DMS153 treated with DMSO at 0.1 percent for 48 hours (cell line): ENCODE measurements at regions not wholly inside any gene's neighbourhood (a gene's known extent, or its start where the extent isn't known, plus 50 kb on each side); places are given as distances from the start of the nearest gene placed in this dataset.

ENCODE experiments used
- DNase-seq: peaks from one replicate; lab custom pipeline; 2025; ENCODE audit not compliant: unreplicated experiment; lab: John Stamatoyannopoulos, UW

DNA sequence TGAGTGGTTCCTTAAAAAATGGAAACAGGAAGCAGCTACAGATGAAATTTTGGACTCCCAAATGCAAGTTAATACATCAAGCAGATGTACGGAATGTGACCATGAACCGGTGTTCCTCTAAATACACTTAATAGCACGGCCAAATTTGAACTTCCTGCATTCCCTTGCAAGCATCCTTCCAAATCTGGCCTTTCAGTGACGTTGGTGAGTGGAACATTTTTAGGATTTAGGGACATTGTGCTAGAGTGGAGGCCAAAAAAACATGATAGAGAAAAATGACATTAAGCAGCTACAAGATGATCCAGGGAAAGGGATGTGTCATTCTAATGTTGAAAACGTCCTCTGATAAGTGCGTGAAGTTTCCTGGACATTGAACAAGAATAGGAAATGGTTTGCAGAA lies 62.1 kb downstream of the CTAGE1 start:
- no peak for DNase-seq

GRCh38 chr18:22355069-22355468 lies 62.6 kb downstream of the CTAGE1 start:
- no peak for DNase-seq

DNA sequence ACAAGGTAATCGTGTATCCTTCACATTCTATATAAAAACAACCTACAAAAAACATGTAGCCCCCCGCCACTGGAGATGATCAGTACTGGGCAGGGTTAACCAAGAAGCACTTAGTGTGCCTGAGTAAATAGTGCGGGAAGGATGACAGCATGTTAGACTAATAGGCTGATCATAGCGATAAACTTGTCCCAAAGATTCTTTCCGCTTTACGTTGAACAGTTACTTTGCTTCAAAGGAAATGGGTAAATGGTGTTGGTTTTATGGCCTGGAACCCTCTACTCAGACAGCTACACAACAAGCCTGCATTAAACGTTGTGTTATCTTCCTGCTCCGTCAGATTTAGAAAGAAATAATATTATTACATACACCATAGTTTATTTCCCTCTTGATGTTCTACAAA lies 67.7 kb downstream of the CTAGE1 start:
- no peak for DNase-seq

DNA sequence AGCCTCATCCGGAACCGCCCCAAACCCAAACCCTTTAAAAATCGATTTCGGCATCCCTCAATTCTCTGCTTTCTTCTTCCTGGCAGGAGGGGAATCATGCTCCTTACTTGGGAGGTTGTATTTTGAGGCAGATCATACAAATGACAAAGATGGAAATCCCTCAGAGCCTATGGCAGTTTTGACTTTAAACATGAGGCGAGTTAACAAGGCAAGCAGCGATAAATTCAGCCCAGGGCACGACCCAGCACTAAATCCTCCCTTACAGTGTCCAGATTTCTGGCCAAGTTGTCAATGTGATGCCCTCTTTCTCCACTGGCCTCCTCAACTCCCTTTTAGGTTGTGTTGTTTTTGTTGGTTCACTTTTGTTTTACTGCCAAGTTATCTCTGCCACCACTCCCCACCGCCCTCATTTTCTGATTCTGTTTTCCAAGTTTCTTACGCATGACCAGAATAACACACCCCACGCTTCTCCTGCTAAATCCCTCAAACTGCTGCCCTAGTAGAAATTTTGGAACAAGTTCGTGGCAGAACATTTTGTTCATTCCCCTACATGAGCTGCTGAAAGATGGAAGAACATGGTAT lies 68.3 kb downstream of the CTAGE1 start:
- no peak for DNase-seq

GRCh38 chr18:22348521-22349316 lies 69.0 kb downstream of the CTAGE1 start:
- DNase-seq, result peak; percentile 15

- DNase-seq, result no peak
These were observed 69.9 kb downstream of the CTAGE1 start for GRCh38 chr18:22347606-22348511.

- DNase-seq, result no peak
These were observed 70.6 kb downstream of the CTAGE1 start for GRCh38 chr18:22346953-22347605.

GRCh38 chr18:22346401-22346952 lies 71.2 kb downstream of the CTAGE1 start:
- DNase-seq, result no peak

DNA sequence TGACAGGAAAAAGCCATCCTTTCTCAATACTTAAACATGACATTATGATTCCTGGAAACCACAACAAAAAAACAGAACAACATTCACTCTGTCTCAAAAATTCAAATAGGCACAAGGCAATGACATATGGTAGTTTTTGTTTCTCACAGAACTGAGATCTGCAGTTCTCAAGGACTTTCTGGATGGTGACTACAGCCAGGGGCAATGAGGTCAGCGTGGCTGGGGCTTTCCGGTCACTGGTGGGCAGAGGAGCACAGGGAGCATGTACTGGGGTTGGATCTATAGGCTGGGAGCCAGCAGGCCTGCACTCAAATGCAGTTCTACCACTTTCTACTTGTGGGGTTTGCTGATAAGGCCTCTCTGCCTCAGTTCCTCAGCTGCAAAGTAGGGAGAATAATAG lies 72.0 kb downstream of the CTAGE1 start:
- DNase-seq, result no peak

DNA sequence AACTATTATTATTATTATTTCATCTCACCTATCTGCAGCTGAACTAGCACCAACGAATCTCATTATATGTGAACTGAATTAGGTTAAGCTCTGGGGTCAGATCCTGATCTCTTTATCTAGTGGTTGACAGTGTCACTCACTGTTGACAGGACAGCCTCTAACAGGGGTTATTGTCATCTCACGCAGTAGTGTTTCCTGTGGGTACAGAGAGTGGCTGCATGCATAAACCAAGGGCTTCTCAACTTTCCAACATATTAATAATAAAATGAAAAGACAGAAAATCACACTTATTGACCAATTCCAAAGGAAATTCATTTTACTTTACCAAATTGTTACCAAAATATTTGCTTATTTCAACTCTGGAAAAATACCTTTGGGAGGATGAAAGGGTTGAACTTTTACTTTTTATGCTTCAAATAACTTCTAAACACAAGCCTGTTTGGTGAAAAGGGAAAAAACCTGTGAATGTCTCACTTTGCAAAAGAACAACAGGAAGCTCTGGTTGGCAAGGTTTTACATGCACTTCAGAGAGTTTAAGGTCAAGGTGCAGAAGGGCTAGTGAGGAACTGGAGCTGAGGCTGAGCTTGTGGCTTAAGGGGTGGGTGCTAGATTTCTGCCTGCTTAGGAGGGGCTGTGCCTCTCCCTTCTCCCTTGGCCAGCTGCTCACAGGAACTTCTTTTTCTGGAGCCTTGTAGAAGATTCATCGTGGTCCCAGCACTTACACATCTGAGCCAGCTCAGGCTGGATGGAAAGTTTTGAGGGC lies 72.6 kb downstream of the CTAGE1 start:
- no peak for DNase-seq

GRCh38 chr18:22344445-22344844 lies 73.3 kb downstream of the CTAGE1 start:
- DNase-seq, result no peak

DNA sequence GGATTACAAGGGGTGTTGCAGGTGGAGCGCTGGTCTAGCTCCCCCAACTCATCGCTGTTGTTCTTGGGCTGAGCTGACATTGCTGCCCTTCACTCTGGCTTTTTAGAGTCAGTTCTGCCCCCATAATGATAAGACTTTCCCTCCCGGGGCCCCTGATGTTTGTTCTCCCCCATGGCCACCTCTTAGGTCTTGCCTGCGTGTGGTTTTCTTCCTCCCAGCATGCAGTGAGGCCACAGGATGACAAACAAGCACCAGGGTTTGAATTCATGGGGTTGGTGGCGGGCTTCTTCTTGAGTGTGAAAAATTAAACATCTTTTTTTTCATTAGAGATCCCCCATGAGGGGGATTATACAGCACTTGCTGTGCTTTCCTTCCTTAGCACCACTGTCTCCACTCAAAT lies 74.1 kb downstream of the CTAGE1 start:
- DNase-seq, result no peak

DNA sequence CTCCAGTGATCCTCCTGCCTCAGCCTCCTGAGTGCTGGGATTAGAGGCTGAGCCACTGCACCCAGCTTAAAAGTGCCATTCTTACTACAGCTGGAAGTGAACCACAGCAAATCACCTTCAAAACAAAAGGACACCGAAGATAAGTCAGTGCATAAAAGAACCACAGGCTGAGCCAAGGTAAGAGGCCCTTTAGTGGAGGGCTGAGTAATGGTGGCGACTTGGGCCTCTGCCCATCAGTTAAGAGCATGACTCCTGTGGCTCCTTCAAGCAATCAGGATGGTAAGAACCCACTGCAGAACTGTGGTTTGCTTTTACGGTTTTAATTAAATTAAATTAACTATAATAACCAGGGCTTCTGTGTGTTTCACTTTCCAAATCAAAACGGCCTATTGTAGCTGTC lies 75.1 kb downstream of the CTAGE1 start:
- no peak for DNase-seq

DNA sequence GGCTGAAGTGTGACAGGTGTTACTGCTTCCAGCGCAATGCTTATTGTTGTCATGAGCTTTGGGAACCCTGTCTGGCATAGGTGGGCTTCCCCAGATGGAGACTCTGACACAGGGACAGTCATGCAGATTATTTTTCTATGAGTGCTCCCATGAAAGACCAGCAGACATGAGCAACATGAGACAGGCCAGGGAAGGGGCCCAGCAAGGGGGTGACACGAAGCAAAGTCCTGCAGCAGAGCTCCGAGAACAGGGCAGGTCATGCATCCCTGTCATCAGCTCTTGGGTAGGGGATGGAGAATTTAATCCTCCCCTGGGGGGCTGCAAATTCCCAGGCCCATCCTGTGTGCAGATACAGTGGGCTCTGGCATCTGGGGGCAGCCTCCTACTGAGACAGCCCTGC lies 77.4 kb downstream of the CTAGE1 start:
- DNase-seq, result no peak

DNA sequence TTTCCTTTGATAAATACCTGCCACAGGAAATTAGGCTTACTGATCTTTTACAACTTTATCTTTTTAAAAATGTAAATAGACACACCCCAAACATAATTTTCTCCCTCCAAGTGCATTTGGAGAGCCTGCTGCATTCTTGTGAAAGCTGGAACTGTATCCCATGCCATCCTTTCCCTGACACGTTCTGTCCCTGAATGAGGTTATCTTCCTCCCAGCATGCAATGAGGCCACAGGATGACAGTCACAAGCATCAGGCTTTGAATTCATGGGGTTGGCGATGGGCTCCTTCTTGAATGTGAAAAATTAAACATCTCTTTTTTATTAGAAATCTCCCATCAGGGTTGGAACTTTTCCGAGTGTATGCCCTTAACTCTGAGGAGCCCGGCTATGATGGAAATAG lies 77.8 kb downstream of the CTAGE1 start:
- no peak for DNase-seq

- no peak for DNase-seq
These were observed 79.9 kb downstream of the CTAGE1 start for GRCh38 chr18:22337833-22338232.

- DNase-seq, result no peak
These were observed 80.4 kb downstream of the CTAGE1 start for GRCh38 chr18:22337306-22337705.

DNA sequence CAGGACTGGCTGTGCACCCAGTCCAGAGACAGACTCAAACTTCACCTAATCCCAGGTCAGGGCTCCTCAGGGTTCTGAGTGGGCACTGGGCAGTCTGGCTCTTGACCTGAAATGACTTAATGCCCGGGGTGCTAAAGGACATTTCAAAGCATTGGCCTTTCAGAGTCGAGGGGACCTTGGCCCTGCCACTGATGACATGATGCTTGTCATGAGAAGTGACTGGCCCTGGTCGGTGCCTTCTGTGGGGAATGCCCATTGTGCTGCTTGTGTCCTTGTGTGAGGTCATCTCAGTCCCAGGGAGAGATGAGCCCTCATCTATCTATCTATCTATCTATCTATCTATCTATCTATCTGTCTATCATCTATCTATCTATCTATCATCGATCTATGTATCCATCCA lies 81.3 kb downstream of the CTAGE1 start:
- DNase-seq, result no peak

DNA sequence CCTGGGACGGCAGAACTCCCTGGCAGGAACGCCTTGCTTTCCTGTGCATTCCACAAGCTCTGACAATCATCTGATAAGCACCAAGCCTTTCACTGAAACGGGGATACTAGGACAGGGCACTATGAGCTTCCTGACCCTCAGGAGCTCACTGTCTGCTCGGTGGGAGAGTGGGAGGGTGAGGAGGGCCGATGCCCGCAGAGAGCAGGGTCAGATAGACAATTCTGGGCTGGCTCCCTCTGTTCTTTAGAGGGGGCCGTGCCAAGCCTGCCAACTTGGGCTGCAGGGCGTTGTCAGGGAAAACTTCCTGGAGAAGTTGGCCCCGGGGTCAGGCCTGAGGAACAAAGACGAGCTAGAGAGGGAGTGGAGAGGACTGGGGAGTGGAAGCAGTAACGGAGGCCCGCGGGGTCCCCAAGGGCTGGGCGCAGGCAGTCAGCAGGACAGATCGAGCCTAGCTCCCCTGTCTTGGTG lies 82.0 kb downstream of the CTAGE1 start:
- no peak for DNase-seq

DNA sequence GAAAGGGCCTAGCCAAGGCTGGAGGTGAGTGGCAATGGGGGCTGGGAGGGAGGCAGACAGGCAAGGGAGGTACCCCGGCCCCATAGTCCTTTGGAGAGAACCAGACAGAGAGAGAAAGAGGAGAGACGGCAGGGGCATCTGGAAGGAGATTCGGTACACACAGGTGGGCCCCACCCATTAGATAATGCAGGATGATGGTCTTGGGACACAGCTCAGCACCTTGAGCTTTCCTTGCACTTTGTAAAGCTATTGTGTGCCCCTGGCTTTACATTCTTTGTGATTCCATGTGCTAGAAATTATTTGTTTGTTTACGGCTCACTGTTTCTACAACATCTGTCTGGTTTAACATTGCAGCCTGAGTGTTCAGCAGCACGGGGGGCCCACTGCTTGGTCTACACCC lies 83.1 kb downstream of the CTAGE1 start:
- DNase-seq, result no peak
